Ishikawa (cell line): ENCODE measurements at regions not wholly inside any gene's neighbourhood (a gene's known extent, or its start where the extent isn't known, plus 50 kb on each side); places are given as distances from the start of the nearest gene placed in this dataset.

ENCODE experiments used
- CEBPB ChIP-seq: IDR thresholded peaks from 2 replicates; pipeline ENCODE4 v1.6.1; 2012
- EP300 ChIP-seq: IDR thresholded peaks from 2 replicates; pipeline ENCODE4 v1.6.1; 2012; ENCODE audit warnings: borderline replicate concordance
- FOXM1 ChIP-seq: IDR thresholded peaks from 2 replicates; pipeline ENCODE4 v1.6.1; 2012; ENCODE audit warnings: low read depth, borderline replicate concordance
- MAX ChIP-seq: IDR thresholded peaks from 2 replicates; pipeline ENCODE4 v1.6.1; 2012
- NFIC ChIP-seq: IDR thresholded peaks from 2 replicates; pipeline ENCODE4 v1.6.1; 2012
- RAD21 ChIP-seq: IDR thresholded peaks from 2 replicates; pipeline ENCODE4 v1.6.1; 2012; ENCODE audit warnings: low read depth
- REST ChIP-seq: IDR thresholded peaks from 2 replicates; pipeline ENCODE4 v1.6.1; 2012; ENCODE audit warnings: low read depth, mild to moderate bottlenecking
- TAF1 ChIP-seq: IDR thresholded peaks from 2 replicates; pipeline ENCODE4 v1.6.1; 2012; ENCODE audit warnings: low read depth, mild to moderate bottlenecking
- TCF12 ChIP-seq: IDR thresholded peaks from 2 replicates; pipeline ENCODE4 v1.6.1; 2012; ENCODE audit warnings: low read depth
- USF1 ChIP-seq: IDR thresholded peaks from 2 replicates; pipeline ENCODE4 v1.6.1; 2012
- YY1 ChIP-seq: IDR thresholded peaks from 2 replicates; pipeline ENCODE4 v1.6.1; 2012; ENCODE audit warnings: low read depth
- ZBTB7A ChIP-seq: IDR thresholded peaks from 2 replicates; pipeline ENCODE4 v1.6.1; 2012; ENCODE audit warnings: low read depth

GRCh38 chr4:149890531-149890930 lies 74.9 kb upstream of the IQCM start:
- no peak for TF ChIP-seq RAD21
- TF ChIP-seq REST: no peak
- TF ChIP-seq TCF12: no peak
- TF ChIP-seq EP300: no peak
- TF ChIP-seq MAX: no peak
- TF ChIP-seq FOXM1: no peak
- no peak for TF ChIP-seq CEBPB
- TF ChIP-seq NFIC: no peak
- no peak for TF ChIP-seq TAF1
- TF ChIP-seq ZBTB7A: no peak
- no peak for TF ChIP-seq USF1
- TF ChIP-seq YY1: no peak
